ENCODE measurements at regions not wholly inside any gene's neighbourhood (a gene's known extent, or its start where the extent isn't known, plus 50 kb on each side); places are given as distances from the start of the nearest gene placed in this dataset.

- Mint-ChIP-seq H3K27ac (no peak overlapping the region), H3K27me3 (no peaks in the 10 kb centered on the region), H3K9me3 (no peaks in the 10 kb centered on the region), H3K4me3 (no peak overlapping the region), H3K4me1 (no peaks in the 10 kb centered on the region)
- ATAC-seq = no peak
- no peak for DNase-seq
These were observed 209.4 kb downstream of the DTWD2 start for GRCh38 chr5:118778941-118779340.

GRCh38 chr5:118777189-118777736 is 211.1 kb downstream of the DTWD2 start:
- ATAC-seq = no peak

GRCh38 chr5:118776755-118777154 is 211.6 kb downstream of the DTWD2 start:
- H3K27ac Mint-ChIP-seq = no peak overlapping the region

More at GRCh38 chr5:118777189-118777736, 211.1 kb downstream of the DTWD2 start:
- Mint-ChIP-seq H3K9me3 (no peaks in the 10 kb centered on the region), H3K4me3 (no peak overlapping the region), H3K27me3 (no peaks in the 10 kb centered on the region), H3K27ac (no peak overlapping the region), H3K4me1 (no peaks in the 10 kb centered on the region)
- DNase-seq = no peak

GRCh38 chr5:118775790-118776499 is 212.4 kb downstream of the DTWD2 start:
- ATAC-seq (no peak), DNase-seq (no peak)
- Mint-ChIP-seq H3K27me3 (peaks cover 8% of the 10 kb centered on the region), H3K9me3 (peaks cover 7% of the 10 kb centered on the region in 2 donors), H3K4me1 (no peaks in the 10 kb centered on the region), H3K4me3 (no peak overlapping the region), H3K27ac (no peak overlapping the region)

More at GRCh38 chr5:118776755-118777154, 211.6 kb downstream of the DTWD2 start:
- no peak for DNase-seq
- no peak overlapping the region for H3K4me3 Mint-ChIP-seq
- peaks cover under 1% of the 10 kb centered on the region for H3K27me3 Mint-ChIP-seq
- peaks cover 0 to under 1% of the 10 kb centered on the region in 2 donors for H3K9me3 Mint-ChIP-seq
- ATAC-seq = no peak
- H3K4me1 Mint-ChIP-seq = no peaks in the 10 kb centered on the region

GRCh38 chr5:118768607-118769175 is 219.7 kb downstream of the DTWD2 start:
- DNase-seq (no peak), ATAC-seq (no peak)
- Mint-ChIP-seq H3K4me3 (no peak overlapping the region), H3K4me1 (no peaks in the 10 kb centered on the region), H3K27ac (no peak overlapping the region), H3K27me3 (peaks cover 9% of the 10 kb centered on the region), H3K9me3 (peaks cover 7 to 24% of the 10 kb centered on the region in 2 donors)

- no peak for ATAC-seq
- no peaks in the 10 kb centered on the region for H3K4me1 Mint-ChIP-seq
These were observed 226.1 kb downstream of the DTWD2 start for GRCh38 chr5:118762291-118762690.

GRCh38 chr5:118761814-118762213 is 226.5 kb downstream of the DTWD2 start:
- DNase-seq = no peak
- Mint-ChIP-seq H3K27me3 (no peaks in the 10 kb centered on the region), H3K4me3 (no peak overlapping the region), H3K4me1 (no peaks in the 10 kb centered on the region), H3K27ac (no peak overlapping the region), H3K9me3 (peaks cover 5 to 17% of the 10 kb centered on the region in 2 donors)
- no peak for ATAC-seq

More at GRCh38 chr5:118762291-118762690, 226.1 kb downstream of the DTWD2 start:
- H3K27ac Mint-ChIP-seq = no peak overlapping the region
- no peak overlapping the region for H3K4me3 Mint-ChIP-seq
- H3K27me3 Mint-ChIP-seq = no peaks in the 10 kb centered on the region
- H3K9me3 Mint-ChIP-seq = peaks cover 5 to 17% of the 10 kb centered on the region in 2 donors
- DNase-seq = no peak

GRCh38 chr5:118752969-118753368 is 235.4 kb downstream of the DTWD2 start:
- ATAC-seq = no peak
- H3K27me3 Mint-ChIP-seq = no peaks in the 10 kb centered on the region
- H3K4me3 Mint-ChIP-seq = no peak overlapping the region
- H3K9me3 Mint-ChIP-seq = peaks cover 4 to 7% of the 10 kb centered on the region in 2 donors
- no peak for DNase-seq
- no peak overlapping the region for H3K27ac Mint-ChIP-seq
- no peaks in the 10 kb centered on the region for H3K4me1 Mint-ChIP-seq

- Mint-ChIP-seq H3K27me3 (no peaks in the 10 kb centered on the region), H3K9me3 (peaks cover 19 to 30% of the 10 kb centered on the region in 2 donors), H3K4me3 (no peak overlapping the region), H3K4me1 (no peaks in the 10 kb centered on the region), H3K27ac (no peak overlapping the region)
- ATAC-seq (no peak), DNase-seq (no peak)
These were observed 252.0 kb downstream of the DTWD2 start for GRCh38 chr5:118736396-118736795.

GRCh38 chr5:118733394-118733793 is 255.0 kb downstream of the DTWD2 start:
- peaks cover 19 to 31% of the 10 kb centered on the region in 2 donors for H3K9me3 Mint-ChIP-seq
- no peaks in the 10 kb centered on the region for H3K4me1 Mint-ChIP-seq
- H3K27me3 Mint-ChIP-seq = no peaks in the 10 kb centered on the region
- no peak for DNase-seq
- no peak for ATAC-seq
- no peak overlapping the region for H3K4me3 Mint-ChIP-seq
- H3K27ac Mint-ChIP-seq = no peak overlapping the region

- H3K4me1 Mint-ChIP-seq = no peaks in the 10 kb centered on the region
- peaks cover 6 to 15% of the 10 kb centered on the region in 2 donors for H3K9me3 Mint-ChIP-seq
- no peaks in the 10 kb centered on the region for H3K27me3 Mint-ChIP-seq
- no peak for ATAC-seq
- no peak for DNase-seq
- no peak overlapping the region for H3K27ac Mint-ChIP-seq
- no peak overlapping the region for H3K4me3 Mint-ChIP-seq
These were observed 260.2 kb downstream of the DTWD2 start for GRCh38 chr5:118728191-118728590.

- no peak for DNase-seq
- Mint-ChIP-seq H3K9me3 (peaks cover 0 to 19% of the 10 kb centered on the region in 2 donors), H3K4me1 (no peaks in the 10 kb centered on the region), H3K4me3 (no peak overlapping the region), H3K27me3 (no peaks in the 10 kb centered on the region), H3K27ac (no peak overlapping the region)
- ATAC-seq = no peak
These were observed 261.5 kb downstream of the DTWD2 start for GRCh38 chr5:118726891-118727290.

- DNase-seq (no peak), ATAC-seq (no peak)
- Mint-ChIP-seq H3K4me1 (no peaks in the 10 kb centered on the region), H3K9me3 (peaks cover 17 to 20% of the 10 kb centered on the region in 2 donors), H3K4me3 (no peak overlapping the region), H3K27ac (no peak overlapping the region), H3K27me3 (no peaks in the 10 kb centered on the region)
These were observed 265.4 kb downstream of the DTWD2 start for GRCh38 chr5:118723021-118723338.

GRCh38 chr5:118722122-118723020 is 266.0 kb downstream of the DTWD2 start:
- ATAC-seq = no peak
- Mint-ChIP-seq H3K27me3 (no peaks in the 10 kb centered on the region), H3K9me3 (peaks cover 19 to 22% of the 10 kb centered on the region in 2 donors), H3K27ac (no peak overlapping the region), H3K4me1 (no peaks in the 10 kb centered on the region), H3K4me3 (no peak overlapping the region)
- DNase-seq = no peak

- Mint-ChIP-seq H3K4me1 (no peaks in the 10 kb centered on the region), H3K4me3 (no peak overlapping the region), H3K9me3 (peaks cover 17 to 24% of the 10 kb centered on the region in 2 donors), H3K27ac (peak overlapping the region in 1 of 2 donors; percentile 88), H3K27me3 (no peaks in the 10 kb centered on the region)
- DNase-seq = no peak
- ATAC-seq = no peak
These were observed 276.6 kb downstream of the DTWD2 start for GRCh38 chr5:118711727-118712126.

Measured in stimulated activated naive CD8-positive, alpha-beta T cell treated with anti-CD3 and anti-CD28 coated beads, Interleukin-15, amount 100 ng/mL, for 72 hours (primary cell).